Midbrain (tissue), 1 donor: ENCODE measurements at regions not wholly inside any gene's neighbourhood (a gene's known extent, or its start where the extent isn't known, plus 50 kb on each side); places are given as distances from the start of the nearest gene placed in this dataset.

Experiments
- DNase-seq: peaks from one replicate; lab custom pipeline; 2025; lab: John Stamatoyannopoulos, UW

DNA sequence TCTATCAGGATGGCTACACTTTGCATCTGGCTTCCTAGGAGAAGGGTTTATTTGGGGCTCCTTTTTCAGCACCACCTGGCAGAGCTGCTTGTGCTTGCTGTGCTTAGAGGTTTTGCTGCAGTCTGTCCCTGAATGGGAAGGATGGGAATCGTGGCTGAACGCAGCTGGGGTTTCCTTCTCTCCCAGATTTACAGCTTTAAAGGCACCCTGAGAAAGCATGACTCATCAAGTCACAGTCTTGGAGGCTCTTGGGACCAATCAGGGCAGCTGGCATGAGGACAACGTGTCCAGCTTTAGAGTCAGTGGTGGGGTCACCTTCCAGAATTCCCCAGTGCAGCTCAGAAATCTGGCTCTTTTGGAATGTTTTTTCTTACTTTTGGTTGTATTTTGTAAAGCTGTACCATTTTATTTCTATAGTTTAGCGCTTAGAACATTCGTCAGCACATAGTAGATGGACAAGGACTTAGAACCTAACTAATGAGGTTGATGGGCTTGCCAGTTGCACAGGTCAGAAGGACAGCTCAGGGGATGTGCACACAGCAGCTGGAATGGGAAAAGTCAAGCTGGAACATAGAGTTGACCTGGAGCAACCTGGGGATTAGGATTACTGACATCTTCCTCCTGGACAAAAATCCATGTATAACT, 222.6 kb downstream of the PRDM2 start:
- DNase-seq: no peak

DNA sequence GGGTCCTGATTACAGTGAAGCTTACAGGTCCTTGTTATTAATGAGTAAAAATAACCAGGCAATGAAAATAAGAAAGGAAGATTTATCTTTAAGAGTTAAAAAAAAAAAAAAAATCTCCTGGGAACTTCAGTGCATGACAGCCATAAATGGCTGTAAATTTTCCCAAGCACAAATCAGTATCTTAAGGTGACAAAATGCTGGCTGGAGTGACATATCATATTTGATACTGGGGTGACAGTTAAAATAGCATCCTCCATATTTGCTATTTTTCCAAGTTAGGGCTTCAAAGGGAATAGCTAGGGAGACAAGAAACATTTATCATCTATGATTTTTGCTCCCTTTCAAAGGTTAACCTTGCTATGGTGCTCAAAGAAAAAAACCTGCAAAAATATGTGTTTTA, 226.6 kb downstream of the PRDM2 start:
- no peak for DNase-seq

DNA sequence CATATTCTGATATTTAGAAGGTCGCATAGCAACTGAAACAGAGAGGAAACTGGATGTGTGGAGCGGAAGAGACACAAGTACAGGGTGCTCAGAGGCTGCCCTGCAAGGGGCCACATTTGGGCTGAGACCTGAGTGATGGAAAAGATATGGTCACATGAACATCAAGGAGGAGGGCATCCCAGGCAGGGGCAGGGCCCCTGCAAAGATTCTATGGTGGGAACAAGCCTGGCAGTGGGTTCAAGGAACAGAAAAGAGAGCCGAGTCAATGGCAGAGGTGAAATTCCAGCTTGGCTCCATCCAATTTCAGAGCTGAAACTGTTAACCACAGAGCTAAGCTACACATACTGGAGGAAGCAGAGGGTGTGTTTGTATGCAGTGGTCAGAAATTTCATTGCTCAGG, 227.7 kb downstream of the PRDM2 start:
- DNase-seq: no peak

DNA sequence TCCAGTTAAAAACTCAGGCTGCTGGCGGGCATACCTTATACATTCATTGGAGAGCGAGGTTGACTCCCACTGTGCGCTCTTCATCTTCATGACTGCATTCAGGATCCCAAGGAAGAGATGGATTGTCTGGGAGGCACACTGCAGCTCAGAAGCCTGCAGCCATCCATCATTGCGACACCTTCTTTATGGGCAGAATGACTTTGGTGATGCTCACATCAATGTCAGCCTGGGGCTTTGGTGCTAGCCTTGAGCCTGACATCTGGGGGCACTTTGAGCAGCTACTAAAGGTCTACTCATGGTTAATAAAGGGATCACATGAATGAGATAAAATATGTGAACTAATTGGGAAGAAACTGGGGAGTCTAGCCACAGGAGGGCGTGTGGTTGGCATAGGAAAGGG, 229.3 kb downstream of the PRDM2 start:
- DNase-seq: no peak

DNA sequence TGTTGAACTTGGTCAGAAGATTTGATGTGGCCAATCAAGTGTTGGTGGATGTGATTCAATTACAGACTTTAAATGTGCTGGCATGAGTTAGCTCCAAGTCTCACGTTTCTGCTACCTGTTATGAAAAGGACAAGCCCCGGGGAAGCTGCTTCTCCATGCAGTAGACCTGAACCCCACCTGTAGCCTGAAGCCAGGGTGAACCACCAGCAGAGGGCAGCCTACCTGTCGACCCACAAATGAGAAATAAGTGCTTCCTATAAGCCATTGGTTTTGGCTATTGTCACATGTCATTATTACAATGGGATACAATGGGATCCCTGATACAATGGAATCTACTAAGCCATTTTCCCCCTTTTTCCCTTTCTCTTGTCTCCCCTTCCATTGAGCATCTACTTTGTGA, 230.2 kb downstream of the PRDM2 start:
- DNase-seq: no peak

DNA sequence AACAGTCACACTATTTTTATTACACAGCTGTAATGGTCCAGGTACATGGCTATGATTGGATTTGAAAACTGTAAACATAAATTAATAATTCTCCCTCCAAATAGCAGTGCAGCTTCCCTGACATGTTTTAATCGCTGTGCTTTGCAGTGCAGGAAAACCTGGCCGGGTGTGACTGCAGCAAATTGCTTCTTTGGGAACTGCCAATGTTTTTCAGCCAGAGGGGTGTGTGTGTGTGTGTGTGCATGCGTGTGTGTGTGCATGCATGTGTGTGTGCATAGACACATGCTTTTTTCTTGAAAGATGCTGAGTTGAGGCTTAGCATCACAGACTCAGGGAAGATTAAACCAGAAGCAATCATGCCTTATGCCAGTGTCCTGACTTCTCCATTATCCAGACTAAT, 231.2 kb downstream of the PRDM2 start:
- no peak for DNase-seq

DNA sequence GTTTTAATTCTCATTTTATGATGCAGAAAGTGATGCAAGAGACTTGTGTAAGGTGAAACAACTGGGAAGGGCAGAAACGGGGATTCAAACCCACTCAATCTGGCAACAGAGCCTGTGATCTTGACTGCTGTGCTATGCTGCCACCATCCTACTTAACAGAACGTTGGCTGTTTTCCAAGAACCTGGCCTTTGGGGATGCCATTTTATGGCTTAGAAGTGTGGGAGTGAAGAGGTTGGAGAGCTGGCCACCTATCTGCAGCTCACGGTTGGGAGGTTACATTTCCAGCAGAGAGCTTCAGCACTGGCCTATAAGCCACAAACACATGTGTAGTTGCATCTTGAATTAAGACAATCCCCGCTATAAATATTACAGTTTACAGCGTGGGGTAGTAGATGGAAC, 235.3 kb downstream of the PRDM2 start:
- no peak for DNase-seq

DNA sequence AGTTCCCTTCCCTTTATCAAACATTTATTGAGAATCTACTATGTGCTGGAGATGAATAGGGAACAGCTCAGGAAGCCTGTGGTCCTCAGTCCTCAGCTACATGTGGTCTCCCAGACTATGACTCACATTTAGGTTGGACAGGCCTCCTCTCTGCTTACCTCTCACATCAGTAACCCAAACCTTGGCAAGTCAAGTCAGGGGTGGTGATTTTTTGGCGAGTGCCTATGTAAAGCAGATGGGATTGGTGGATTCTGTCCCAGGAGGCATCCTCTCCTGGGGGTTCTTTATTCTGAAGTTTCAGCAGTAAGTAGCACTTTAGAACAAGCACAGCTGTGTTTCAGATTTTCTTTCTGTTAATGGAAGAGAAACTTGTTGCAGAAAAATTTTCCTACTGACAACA, 241.3 kb downstream of the PRDM2 start:
- DNase-seq: no peak

DNA sequence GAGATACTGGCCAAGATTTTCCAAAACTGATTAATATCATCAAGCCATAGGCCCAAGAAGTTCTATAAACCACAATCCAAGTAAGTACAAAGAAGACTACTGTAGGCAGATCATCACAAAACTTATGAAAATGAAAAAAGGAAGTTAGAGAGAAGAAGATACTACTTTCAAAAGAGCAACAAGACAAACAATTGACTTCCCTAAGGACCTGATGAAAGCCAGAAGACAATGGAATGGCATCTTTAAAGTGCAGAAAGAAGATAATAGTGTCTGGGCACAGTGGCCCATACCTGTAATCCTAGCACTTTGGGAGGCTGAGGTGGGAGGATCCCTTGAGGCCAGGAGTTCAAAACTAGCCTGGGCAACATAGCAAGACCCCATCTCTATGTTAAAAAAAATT, 243.1 kb downstream of the PRDM2 start:
- DNase-seq: no peak

DNA sequence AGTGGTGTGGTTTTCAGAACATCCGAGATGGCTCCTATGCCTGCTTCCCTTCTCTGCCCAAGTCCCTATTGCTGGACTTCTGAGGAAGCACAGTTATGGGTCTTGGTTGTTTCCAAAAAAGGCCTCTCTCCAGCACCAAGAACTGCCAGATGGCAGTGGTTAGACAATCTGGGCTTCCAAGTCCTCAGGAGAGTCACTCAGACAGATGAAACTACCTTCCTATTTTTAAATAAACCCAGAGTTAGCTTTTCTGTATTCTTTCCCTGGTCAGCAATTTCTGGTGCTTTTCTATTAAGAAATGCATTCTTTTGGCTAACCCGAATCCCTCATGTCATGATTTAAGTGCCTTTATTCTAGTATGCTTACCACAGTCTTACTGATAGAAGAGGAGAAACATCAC, 245.9 kb downstream of the PRDM2 start:
- DNase-seq: no peak

DNA sequence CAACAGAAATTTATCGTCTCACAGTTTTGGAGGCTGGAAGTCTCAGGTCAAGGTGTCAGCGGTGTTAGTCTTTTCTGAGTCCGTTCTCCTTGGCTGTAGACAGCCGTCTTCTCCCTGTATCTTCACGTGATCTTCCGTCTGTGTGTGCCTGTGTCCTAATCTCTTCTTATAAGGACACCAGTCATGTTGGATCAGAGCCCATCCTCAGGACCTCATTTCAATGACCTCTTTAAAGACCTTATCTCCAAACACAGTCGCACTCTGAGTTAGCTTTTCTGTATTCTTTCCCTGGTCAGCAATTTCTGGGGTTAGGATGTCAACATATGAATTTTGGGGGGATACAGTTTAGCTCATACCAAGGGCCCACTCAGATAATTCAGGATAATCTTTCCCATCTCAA, 247.7 kb downstream of the PRDM2 start:
- DNase-seq: no peak

DNA sequence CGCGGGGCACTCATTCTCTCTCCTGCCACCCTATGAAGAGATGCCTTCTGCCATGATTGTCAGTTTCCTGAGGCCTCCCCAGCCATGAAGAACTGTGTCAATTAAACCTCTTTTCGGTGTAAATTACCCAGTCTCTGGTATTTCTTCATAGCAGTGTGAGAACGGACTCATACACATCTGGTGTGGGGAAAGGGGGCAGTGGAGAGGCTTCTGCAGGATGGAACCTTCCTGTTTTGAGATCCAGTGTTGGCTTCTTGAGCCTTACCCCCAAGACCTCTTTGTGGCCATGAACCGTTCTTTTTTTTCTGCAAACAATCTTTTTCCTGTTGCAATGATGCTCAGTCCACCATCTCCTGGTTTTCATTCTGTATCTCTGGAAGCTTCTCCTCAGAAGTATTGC, 248.4 kb downstream of the PRDM2 start:
- DNase-seq: no peak

DNA sequence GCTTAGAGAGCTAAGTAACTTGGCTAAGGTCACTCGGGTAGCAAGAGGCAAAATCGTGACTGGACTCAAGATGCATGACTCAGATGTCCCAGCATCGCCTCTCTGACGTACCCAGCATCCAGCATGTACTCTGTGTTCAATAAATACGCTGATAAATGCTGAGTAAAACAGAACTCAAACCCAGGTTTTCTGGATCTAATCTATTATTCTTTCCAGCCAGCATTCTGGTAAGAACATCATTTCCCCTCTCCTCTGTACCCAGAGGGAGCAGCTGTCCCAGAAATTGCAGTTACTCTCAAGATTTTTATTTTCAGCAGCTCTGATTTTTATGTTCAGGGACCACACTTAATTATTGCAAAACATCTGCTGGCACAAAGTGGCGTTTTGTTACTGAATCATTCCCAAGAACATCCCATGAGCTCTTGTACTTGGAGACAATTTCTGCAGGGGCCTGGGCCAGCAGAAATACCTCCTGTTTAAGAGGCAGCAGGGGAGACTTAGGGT, 249.0 kb downstream of the PRDM2 start:
- DNase-seq: no peak

DNA sequence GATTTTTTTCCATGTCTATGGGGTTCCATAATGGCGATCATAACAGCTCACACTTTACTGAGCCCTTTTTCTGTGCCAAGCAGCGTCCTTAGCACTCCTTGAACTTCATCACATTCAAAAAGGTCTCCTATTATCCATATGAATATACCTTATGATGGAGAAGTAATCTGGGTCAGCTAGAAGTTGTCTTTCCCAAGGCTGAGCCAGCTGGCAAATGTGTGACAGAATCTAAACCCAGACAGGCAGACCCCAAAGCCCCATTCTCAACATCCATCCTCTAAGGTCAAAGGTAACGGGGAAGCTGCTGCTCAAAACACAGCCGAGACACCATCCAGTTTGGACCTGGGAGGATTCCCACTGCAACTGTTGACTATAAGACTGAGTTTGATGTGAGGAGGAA, 249.6 kb downstream of the PRDM2 start:
- no peak for DNase-seq

DNA sequence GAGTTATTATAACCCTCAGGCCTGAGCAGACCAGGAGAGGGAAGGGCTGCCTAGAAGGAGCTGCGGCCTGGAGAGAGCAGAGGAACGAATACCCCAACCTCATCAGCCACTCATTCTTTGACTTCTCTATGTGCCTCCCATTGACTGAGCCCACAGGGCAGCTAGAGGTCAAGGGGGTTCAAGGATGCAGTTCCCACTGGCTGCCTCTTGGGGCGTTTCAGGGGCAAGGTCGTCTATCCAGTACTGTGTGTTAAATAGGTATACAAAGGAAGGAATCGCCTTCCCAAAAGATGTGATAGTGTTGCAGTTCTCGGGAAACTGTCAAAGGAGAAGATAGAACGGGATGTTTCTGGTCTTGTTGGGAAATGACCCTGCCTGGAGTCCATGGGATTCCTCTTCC, 250.6 kb downstream of the PRDM2 start:
- no peak for DNase-seq

DNA sequence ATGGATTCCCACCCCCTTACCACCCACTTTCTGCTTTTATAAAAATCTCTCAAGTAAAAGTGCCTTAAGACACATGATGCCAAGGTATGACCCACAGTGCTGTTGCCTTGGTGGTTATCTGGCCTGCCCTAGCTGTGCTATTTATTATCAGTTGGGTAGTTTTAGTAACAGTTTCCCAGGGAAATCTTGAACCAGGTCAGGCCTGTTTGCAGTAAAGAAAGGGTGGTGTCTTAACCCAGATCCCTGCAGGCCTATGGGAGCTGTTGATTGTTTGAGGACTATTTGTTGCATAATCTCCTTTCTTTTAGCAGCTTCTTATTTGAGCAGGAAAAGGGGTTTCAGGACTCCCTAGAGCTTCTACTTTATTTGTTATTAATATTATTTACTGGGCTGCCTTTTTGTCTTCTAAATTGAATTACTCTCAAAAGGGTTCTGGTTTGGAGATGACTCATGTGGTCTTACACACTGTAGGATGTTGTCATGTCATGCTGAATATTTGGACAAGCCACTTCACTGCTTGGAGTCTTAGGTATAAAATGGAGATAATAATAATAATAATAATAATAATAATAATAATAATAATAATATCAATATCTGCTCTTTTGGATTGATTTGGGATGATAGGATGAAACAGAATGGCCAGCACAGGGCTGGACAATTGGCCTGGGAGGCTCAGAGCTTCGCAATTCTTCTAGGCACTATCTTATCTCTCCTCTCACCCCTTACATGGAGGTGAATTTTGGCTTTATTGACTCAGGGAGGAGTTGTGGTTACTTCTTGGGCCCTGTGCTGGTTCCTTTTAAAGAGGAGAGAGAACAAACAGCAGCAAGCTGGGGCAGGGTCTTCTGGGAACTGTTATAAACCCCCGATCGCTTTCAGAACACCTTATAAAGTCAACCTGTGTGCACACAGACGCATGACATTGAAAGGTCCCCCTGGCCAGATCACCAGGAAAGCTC, 252.1 kb downstream of the PRDM2 start:
- DNase-seq: no peak

DNA sequence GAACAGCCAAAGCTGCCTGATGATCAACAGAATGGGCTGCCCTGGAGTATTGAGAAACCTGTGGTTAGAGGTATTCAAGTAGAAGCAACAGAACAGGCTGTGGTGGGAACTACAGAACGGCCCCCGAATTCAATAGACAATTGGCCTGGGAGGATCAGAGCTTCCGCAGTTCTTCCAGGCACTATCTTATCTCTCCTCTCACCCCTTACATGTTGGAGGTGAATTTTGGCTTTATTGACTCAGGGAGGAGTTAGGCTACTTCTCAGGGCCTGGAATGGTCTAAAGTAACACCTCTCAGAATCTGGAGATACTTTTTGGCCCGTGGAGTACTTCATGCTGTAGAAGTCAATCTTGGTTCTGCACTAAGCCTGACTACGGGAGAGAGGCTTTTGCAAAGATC, 253.0 kb downstream of the PRDM2 start:
- no peak for DNase-seq

DNA sequence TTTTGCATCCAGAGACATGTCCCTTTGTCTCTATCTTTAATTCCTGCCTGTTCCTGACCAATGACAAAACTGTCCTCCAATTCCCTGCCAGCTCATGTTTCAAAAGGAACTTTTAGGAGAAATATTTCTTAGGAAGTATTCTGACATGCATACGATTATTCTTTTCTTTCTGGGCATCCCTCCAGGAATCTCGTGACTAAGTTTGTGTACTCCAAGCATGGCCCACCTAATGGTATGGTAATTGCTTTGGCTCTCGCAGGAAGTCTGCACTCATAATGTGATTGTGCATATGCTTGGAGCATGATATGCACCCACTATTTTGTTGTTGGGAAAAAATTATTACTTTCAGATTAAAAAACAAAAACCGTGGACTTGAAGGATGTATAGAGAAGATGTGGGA, 256.4 kb downstream of the PRDM2 start:
- DNase-seq: no peak

DNA sequence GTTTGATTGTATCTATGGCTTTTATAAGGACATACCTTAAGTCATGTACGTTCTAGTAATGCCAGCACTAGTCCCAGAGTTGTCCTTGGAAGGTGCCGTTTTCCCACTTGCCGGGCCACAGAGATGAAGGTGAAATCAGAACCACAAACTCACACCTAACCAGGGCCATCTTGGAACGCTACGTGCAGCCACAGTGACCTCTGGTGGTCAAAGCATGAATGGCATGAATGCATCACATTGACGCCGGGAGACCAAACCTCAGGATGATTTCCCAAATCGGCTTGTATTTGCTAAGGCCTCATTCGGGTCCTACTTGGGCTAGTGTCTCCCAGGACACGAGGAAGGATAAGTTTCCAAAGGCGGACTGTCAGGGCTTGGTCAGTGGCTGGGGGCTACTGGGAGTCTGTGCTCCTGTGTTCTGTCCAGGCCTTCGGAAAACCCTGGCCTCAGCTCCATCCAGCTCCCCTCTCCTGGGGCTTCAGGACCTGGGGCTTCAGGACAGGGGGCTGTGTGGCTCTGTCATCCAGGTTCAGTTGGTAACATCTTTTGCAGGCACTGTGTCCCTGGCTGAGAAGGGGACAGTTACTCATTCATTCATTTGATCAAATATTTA, 260.5 kb downstream of the PRDM2 start:
- DNase-seq: peak; percentile 58

DNA sequence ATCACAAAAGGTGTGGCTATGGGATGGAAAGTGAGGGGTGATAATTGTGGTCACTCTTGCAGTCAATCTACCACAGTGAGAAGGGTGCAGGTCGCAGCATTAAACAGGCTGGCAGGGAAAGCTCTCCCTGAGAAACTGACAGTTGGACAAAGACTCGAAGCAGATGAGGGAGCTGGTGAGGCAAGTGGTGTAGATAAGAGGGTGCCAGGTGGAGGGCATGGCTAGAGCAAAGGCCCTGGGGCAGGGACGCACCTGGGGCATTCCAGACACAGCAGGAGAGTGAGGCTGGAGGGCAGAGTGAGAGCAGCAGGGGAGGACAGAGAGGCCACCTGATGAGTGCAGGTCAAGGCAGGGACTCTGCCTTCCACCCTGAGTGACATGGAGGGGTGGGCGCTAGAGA, 264.8 kb downstream of the PRDM2 start:
- no peak for DNase-seq

DNA sequence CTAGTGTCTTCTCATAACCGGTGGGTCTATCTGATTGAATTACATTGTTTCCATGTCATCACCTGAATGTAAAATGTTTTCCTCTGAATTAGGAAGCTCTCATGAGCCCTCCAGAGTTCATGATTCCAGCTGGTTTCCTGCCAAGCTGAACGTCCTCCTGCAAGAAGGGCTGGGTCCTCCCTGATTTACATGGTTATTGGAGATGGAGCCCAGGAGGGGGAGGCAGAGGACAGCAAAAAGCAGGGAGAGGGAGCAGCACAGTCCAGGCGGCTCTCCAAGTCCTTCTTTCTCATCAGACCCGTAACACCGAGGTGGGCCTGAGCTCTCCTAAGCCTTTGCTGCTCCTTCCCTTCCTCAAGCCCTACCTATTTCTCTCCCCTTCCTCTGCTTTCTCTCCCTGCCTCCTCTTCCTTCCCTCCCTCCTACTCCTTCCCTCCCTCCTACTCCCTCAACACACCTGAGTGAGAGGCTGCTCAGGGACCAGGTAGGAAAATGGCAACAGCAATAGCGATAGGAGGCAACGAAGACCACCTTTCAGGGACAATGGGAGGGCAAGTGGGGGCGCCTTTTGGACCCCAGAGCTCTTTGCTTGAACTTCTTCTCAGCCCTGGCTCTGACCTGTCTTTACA, 265.9 kb downstream of the PRDM2 start:
- peak; percentile 46 for DNase-seq

DNA sequence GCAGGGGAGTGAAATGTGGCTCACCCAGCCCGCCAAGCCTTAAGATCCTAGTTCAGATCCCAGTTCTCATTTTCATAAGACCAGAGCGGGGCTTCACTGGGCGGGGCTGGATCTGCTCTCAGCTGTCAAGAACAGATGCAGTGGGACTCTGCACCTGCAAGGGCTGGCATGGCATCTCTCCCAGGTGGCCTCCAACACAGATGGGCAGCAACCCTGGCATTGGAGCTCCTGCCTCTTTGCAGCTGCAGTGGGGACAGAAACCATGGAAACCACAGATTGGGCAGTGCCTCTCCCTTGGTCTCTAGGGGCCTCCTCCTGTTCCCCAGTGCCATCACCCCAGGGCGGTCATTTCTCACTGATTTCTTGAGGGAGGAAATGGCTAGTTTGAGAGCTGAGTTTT, 267.7 kb downstream of the PRDM2 start:
- no peak for DNase-seq

DNA sequence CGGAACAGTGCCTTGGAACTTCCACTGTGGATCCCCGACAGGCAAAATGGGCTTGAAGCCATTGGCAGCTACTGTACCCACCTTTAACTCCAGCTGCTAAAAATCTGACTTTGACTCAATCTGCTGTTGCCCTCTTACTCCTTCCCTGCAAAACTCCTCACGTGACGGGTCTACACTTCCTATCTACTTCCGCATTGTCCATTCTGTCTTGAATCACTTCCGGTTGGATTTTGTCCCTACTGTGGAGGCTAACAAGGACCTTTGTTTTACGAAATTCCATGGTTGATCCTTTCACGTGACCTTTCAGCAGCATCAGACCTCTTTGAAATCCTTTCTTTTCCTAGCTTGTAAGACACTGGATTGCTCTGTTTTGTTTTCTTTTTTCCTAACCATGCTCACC, 268.4 kb downstream of the PRDM2 start:
- no peak for DNase-seq
